Urinary bladder (tissue), 3 donors: ENCODE measurements at regions not wholly inside any gene's neighbourhood (a gene's known extent, or its start where the extent isn't known, plus 50 kb on each side); places are given as distances from the start of the nearest gene placed in this dataset.

Experiments
- DNase-seq: peaks from one replicate; pipeline ENCODE4 v3.0.0-alpha.2; 2015; ENCODE audit errors: extremely low spot score
- H3K27ac ChIP-seq: one replicate; pipeline ENCODE4 v1.5.1; 2013; ENCODE audit warnings: low read depth, mild to moderate bottlenecking, moderate library complexity
- H3K36me3 ChIP-seq: one replicate; pipeline ENCODE4 v1.6.1; 2013; ENCODE audit warnings: mild to moderate bottlenecking, moderate library complexity; ENCODE audit not compliant: insufficient read depth
- H3K4me1 ChIP-seq: one replicate; pipeline ENCODE4 v1.6.1; 2013; ENCODE audit warnings: mild to moderate bottlenecking, moderate library complexity; ENCODE audit not compliant: insufficient read depth
- H3K4me3 ChIP-seq: one replicate; pipeline ENCODE4 v1.5.1; 2013; ENCODE audit warnings: low read depth, low read length
- WGBS: extraction: QIAGEN DNeasy Blood & Tissue Kit; methylation state at CpG from one replicate; pipeline ENCODE4 v1.1.7; 2013; 5-methylcytosine and 5-hydroxymethylcytosine counted together
- donor health status: healthy with polysubstance abuse.
- donor health status: healthy.

- Histone ChIP-seq H3K27ac (no peak overlapping the region), H3K4me1 (no peaks in the 10 kb centered on the region), H3K36me3 (no peaks in the 10 kb centered on the region), H3K4me3 (no peak overlapping the region)
- DNase-seq = no peak
- 80% methylated on average over 9 of the region's 9 CpGs for WGBS
Measured at GRCh38 chr6:165983112-165984072, 184.3 kb downstream of the TBXT start.

- Histone ChIP-seq H3K36me3 (no peaks in the 10 kb centered on the region), H3K4me3 (no peak overlapping the region), H3K27ac (no peak overlapping the region), H3K4me1 (no peaks in the 10 kb centered on the region)
- WGBS = 71% methylated on average over 3 of the region's 3 CpGs
- no peak for DNase-seq
Measured at GRCh38 chr6:165978476-165978875, 189.2 kb downstream of the TBXT start.

- Histone ChIP-seq H3K27ac (no peak overlapping the region), H3K4me1 (no peaks in the 10 kb centered on the region), H3K36me3 (no peaks in the 10 kb centered on the region), H3K4me3 (no peak overlapping the region)
- no peak for DNase-seq
- WGBS = 73% methylated on average over 7 of the region's 7 CpGs
Measured at GRCh38 chr6:165976684-165977083, 191.0 kb downstream of the TBXT start.

GRCh38 chr6:165974817-165975216, 192.8 kb downstream of the TBXT start:
- no peak for DNase-seq
- Histone ChIP-seq H3K4me1 (no peaks in the 10 kb centered on the region), H3K4me3 (no peak overlapping the region), H3K27ac (no peak overlapping the region), H3K36me3 (no peaks in the 10 kb centered on the region)
- WGBS = 78% methylated on average over 7 of the region's 7 CpGs

- Histone ChIP-seq H3K4me3 (no peak overlapping the region), H3K27ac (no peak overlapping the region), H3K4me1 (no peaks in the 10 kb centered on the region), H3K36me3 (no peaks in the 10 kb centered on the region)
- 73% methylated on average over 7 of the region's 7 CpGs for WGBS
- DNase-seq = no peak
Measured at GRCh38 chr6:165973473-165973872, 194.2 kb downstream of the TBXT start.

- Histone ChIP-seq H3K4me3 (no peak overlapping the region), H3K36me3 (no peaks in the 10 kb centered on the region), H3K27ac (no peak overlapping the region), H3K4me1 (no peaks in the 10 kb centered on the region)
- WGBS = 70% methylated on average over 12 of the region's 12 CpGs
- DNase-seq = no peak
Measured at GRCh38 chr6:165972139-165972802, 195.4 kb downstream of the TBXT start.

GRCh38 chr6:165971202-165971601, 196.4 kb downstream of the TBXT start:
- Histone ChIP-seq H3K27ac (no peak overlapping the region), H3K4me1 (no peaks in the 10 kb centered on the region), H3K4me3 (no peak overlapping the region), H3K36me3 (no peaks in the 10 kb centered on the region)
- DNase-seq = no peak
- WGBS = 68% methylated on average over 4 of the region's 4 CpGs

GRCh38 chr6:165970001-165970400, 197.7 kb downstream of the TBXT start:
- no peak overlapping the region for H3K4me3 ChIP-seq
- 74% methylated on average over 4 of the region's 4 CpGs for WGBS

GRCh38 chr6:165969184-165969583, 198.5 kb downstream of the TBXT start:
- DNase-seq = no peak
- 93% methylated on average over 6 of the region's 6 CpGs for WGBS
- no peaks in the 10 kb centered on the region for H3K36me3 ChIP-seq
- no peak overlapping the region for H3K27ac ChIP-seq
- H3K4me1 ChIP-seq = no peaks in the 10 kb centered on the region
- no peak overlapping the region for H3K4me3 ChIP-seq

More at GRCh38 chr6:165970001-165970400, 197.7 kb downstream of the TBXT start:
- Histone ChIP-seq H3K27ac (no peak overlapping the region), H3K4me1 (no peaks in the 10 kb centered on the region), H3K36me3 (no peaks in the 10 kb centered on the region)
- no peak for DNase-seq

- WGBS = 79% methylated on average over 3 of the region's 3 CpGs
- Histone ChIP-seq H3K27ac (no peak overlapping the region), H3K4me1 (no peaks in the 10 kb centered on the region), H3K36me3 (no peaks in the 10 kb centered on the region), H3K4me3 (no peak overlapping the region)
- DNase-seq = no peak
Measured at GRCh38 chr6:165968408-165968807, 199.2 kb downstream of the TBXT start.

GRCh38 chr6:165967810-165968407, 199.7 kb downstream of the TBXT start:
- Histone ChIP-seq H3K4me3 (no peak overlapping the region), H3K27ac (no peak overlapping the region), H3K4me1 (no peaks in the 10 kb centered on the region), H3K36me3 (no peaks in the 10 kb centered on the region)
- no peak for DNase-seq
- WGBS = 88% methylated on average over 5 of the region's 5 CpGs

GRCh38 chr6:165963750-165964149, 203.9 kb downstream of the TBXT start:
- no peak overlapping the region for H3K4me3 ChIP-seq
- no peaks in the 10 kb centered on the region for H3K4me1 ChIP-seq
- 68% methylated on average over 6 of the region's 6 CpGs for WGBS
- no peak overlapping the region for H3K27ac ChIP-seq
- no peaks in the 10 kb centered on the region for H3K36me3 ChIP-seq
- no peak for DNase-seq

GRCh38 chr6:165962366-165962765, 205.3 kb downstream of the TBXT start:
- Histone ChIP-seq H3K36me3 (no peaks in the 10 kb centered on the region), H3K4me1 (no peaks in the 10 kb centered on the region), H3K27ac (no peak overlapping the region), H3K4me3 (no peak overlapping the region)
- DNase-seq = no peak
- WGBS = 76% methylated on average over 7 of the region's 7 CpGs

- 72% methylated on average over 12 of the region's 12 CpGs for whole genome bisulfite sequencing
- DNase-seq = no peak
- Histone ChIP-seq H3K36me3 (no peaks in the 10 kb centered on the region), H3K4me3 (no peak overlapping the region), H3K27ac (no peak overlapping the region), H3K4me1 (no peaks in the 10 kb centered on the region)
Measured at GRCh38 chr6:165961233-165961632, 206.4 kb downstream of the TBXT start.
